ENCODE measurements at regions not wholly inside any gene's neighbourhood (a gene's known extent, or its start where the extent isn't known, plus 50 kb on each side); places are given as distances from the start of the nearest gene placed in this dataset.
A peak's percentile ranks its signal among the peaks of the same experiment; 100 is the strongest.

DNA sequence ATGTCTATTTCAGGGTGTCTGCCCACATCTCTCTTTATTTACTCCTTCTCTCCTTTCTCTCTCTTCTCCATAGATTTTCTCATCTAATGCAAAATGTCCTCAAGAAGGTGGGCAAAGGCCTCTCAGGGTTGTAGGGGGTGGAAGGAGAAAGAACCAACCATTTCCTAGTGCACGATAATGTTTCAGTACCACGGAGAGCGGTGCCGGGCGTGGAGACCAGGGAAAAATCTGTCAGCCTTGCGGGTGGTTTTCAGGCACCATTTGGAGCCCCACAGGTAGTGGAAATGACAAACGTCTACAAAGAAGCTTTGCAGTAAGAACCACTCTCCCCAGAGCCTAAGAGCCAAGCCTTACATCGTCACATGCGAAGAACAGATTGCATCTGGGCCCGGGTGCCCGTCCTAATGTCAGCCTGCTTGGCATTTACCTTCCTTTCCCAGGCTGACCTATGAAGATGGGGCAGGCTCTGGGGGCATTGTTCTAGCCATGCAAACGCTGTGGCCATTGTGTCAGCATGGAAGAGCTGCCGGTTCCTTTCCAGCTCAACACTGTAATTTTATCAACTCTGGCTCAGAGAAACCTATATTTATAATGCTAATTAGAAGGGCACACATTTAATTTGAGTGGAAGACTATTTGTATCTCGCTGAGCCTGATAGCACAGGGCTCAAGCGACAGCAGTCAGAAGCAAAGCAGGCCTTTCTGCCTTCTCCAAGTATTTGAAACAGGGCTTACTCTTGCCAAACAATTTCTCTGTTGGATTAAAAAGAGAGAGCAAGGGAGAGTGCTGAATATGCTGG is 430.1 kb upstream of the WWC1 start:
- intact Hi-C loops (cut with micrococcal nuclease; ENCODE audit: unreplicated experiment) = no loop called here
- BruUV-seq (replicated peaks) = no TSS peak
- Histone ChIP-seq H3K27ac (ENCODE audit: low read depth, low read length, poor library complexity, severe bottlenecking) (no peak overlapping the region), H3K36me3 (ENCODE audit: insufficient read depth, low read length) (no peaks in the 10 kb centered on the region), H2AFZ (ENCODE audit: low read length) (no peak overlapping the region), H3K4me2 (ENCODE audit: low read length) (no peak overlapping the region), H3K79me2 (ENCODE audit: insufficient read depth, low read depth, low read length) (no peaks in the 10 kb centered on the region), H3K4me3 (ENCODE audit: low read depth, low read length, poor library complexity, severe bottlenecking) (no peak overlapping the region), H3K4me1 (ENCODE audit: insufficient read depth, low read length, poor library complexity, severe bottlenecking) (no peaks in the 10 kb centered on the region), H3K9me3 (ENCODE audit: low read length) (no peaks in the 10 kb centered on the region), H3K9me2 (ENCODE audit: insufficient read depth, low read length) (no peaks in the 10 kb centered on the region), H4K20me1 (ENCODE audit: insufficient read depth, low read length) (no peaks in the 10 kb centered on the region)
- ChIA-PET CTCF (ENCODE audit: unreplicated experiment) (no interaction called here), POLR2A (no interaction called here)
- no peak for TF ChIP-seq CTCF (conservative IDR thresholded peaks at IDR 0.05; ENCODE audit: low read length)
- no peak for TF ChIP-seq EZH2phosphoT487 (IDR thresholded peaks at IDR 0.05; ENCODE audit: borderline replicate concordance, low read depth, low read length)
- peak; percentile 2 for DNase-seq (ENCODE audit: low spot score)

GRCh38 chr5:167861928-167862426 is 429.5 kb upstream of the WWC1 start:
- Histone ChIP-seq H3K27ac (ENCODE audit: low read depth, low read length, poor library complexity, severe bottlenecking) (no peak overlapping the region), H2AFZ (ENCODE audit: low read length) (no peak overlapping the region), H3K36me3 (ENCODE audit: insufficient read depth, low read length) (no peaks in the 10 kb centered on the region), H3K9me3 (ENCODE audit: low read length) (no peaks in the 10 kb centered on the region), H4K20me1 (ENCODE audit: insufficient read depth, low read length) (no peaks in the 10 kb centered on the region), H3K4me2 (ENCODE audit: low read length) (no peak overlapping the region), H3K4me3 (ENCODE audit: low read depth, low read length, poor library complexity, severe bottlenecking) (no peak overlapping the region), H3K79me2 (ENCODE audit: insufficient read depth, low read depth, low read length) (no peaks in the 10 kb centered on the region), H3K4me1 (ENCODE audit: insufficient read depth, low read length, poor library complexity, severe bottlenecking) (no peaks in the 10 kb centered on the region), H3K9me2 (ENCODE audit: insufficient read depth, low read length) (no peaks in the 10 kb centered on the region)
- intact Hi-C loops (cut with micrococcal nuclease; ENCODE audit: unreplicated experiment) = no loop called here
- BruUV-seq (replicated peaks) = no TSS peak
- DNase-seq (ENCODE audit: low spot score) = no peak
- ChIA-PET CTCF (ENCODE audit: unreplicated experiment) (no interaction called here), POLR2A (no interaction called here)
- TF ChIP-seq CTCF (conservative IDR thresholded peaks at IDR 0.05; ENCODE audit: low read length) (no peak), EZH2phosphoT487 (IDR thresholded peaks at IDR 0.05; ENCODE audit: borderline replicate concordance, low read depth, low read length) (no peak)

- POLR2A ChIA-PET = no interaction called here
Observed at GRCh38 chr5:167863883-167864282, 427.6 kb upstream of the WWC1 start.

More at GRCh38 chr5:167863883-167864282, 427.6 kb upstream of the WWC1 start:
- H3K27ac ChIP-seq (ENCODE audit: low read depth, low read length, poor library complexity, severe bottlenecking) = no peak overlapping the region
- intact Hi-C loops (cut with micrococcal nuclease; ENCODE audit: unreplicated experiment) = no loop called here
- H4K20me1 ChIP-seq (ENCODE audit: insufficient read depth, low read length) = no peaks in the 10 kb centered on the region
- CTCF ChIA-PET (ENCODE audit: unreplicated experiment) = no interaction called here
- H3K79me2 ChIP-seq (ENCODE audit: insufficient read depth, low read depth, low read length) = no peaks in the 10 kb centered on the region
- no peak overlapping the region for H3K4me2 ChIP-seq (ENCODE audit: low read length)
- DNase-seq (ENCODE audit: low spot score) = no peak
- no peaks in the 10 kb centered on the region for H3K36me3 ChIP-seq (ENCODE audit: insufficient read depth, low read length)
- TF ChIP-seq EZH2phosphoT487 (IDR thresholded peaks at IDR 0.05; ENCODE audit: borderline replicate concordance, low read depth, low read length) = no peak
- no peak for TF ChIP-seq CTCF (conservative IDR thresholded peaks at IDR 0.05; ENCODE audit: low read length)
- no peaks in the 10 kb centered on the region for H3K9me2 ChIP-seq (ENCODE audit: insufficient read depth, low read length)
- H3K9me3 ChIP-seq (ENCODE audit: low read length) = no peaks in the 10 kb centered on the region
- BruUV-seq (replicated peaks) = no TSS peak
- no peak overlapping the region for H2AFZ ChIP-seq (ENCODE audit: low read length)
- H3K4me3 ChIP-seq (ENCODE audit: low read depth, low read length, poor library complexity, severe bottlenecking) = no peak overlapping the region
- H3K4me1 ChIP-seq (ENCODE audit: insufficient read depth, low read length, poor library complexity, severe bottlenecking) = no peaks in the 10 kb centered on the region
